ENCODE measurements at regions not wholly inside any gene's neighbourhood (a gene's known extent, or its start where the extent isn't known, plus 50 kb on each side); places are given as distances from the start of the nearest gene placed in this dataset.
"Not testable (repeated sequence)": the region's sequence is repeated elsewhere in the genome, so short reads cannot be mapped to it uniquely, and the experiment has no call there.

GRCh38 chr2:36294316-36294721 is 61.3 kb upstream of the CRIM1 start:
- DNase-seq (no peak), ATAC-seq (no peak)
- H3K27me3 ChIP-seq: no peaks in the 10 kb centered on the region
- no peak overlapping the region for H3K4me3 ChIP-seq
- TF ChIP-seq POLR2A (IDR thresholded peaks at IDR 0.05) (no peak), CTCF (IDR thresholded peaks at IDR 0.05) (no peak)
- no peaks in the 10 kb centered on the region for H3K36me3 ChIP-seq
- H3K27ac ChIP-seq: no peak overlapping the region
- H3K9me3 ChIP-seq: no peaks in the 10 kb centered on the region
- WGBS, 4 donors: 76 to 82% (median 81%) methylated on average over 3 of the region's 3 CpGs
- no peaks in the 10 kb centered on the region for H3K4me1 ChIP-seq
- intact Hi-C loops (cut with DNase I): no loop called here

- H3K4me3 ChIP-seq: no peak overlapping the region
- H3K27me3 ChIP-seq: no peaks in the 10 kb centered on the region
- H3K4me1 ChIP-seq: no peaks in the 10 kb centered on the region
- DNase-seq (no peak), ATAC-seq (no peak)
- H3K27ac ChIP-seq: no peak overlapping the region
- H3K9me3 ChIP-seq: no peaks in the 10 kb centered on the region
- 85 to 93% (median 87%) methylated on average over 6 of the region's 6 CpGs for WGBS, 4 donors
- intact Hi-C loops (cut with DNase I): no loop called here
- TF ChIP-seq CTCF (IDR thresholded peaks at IDR 0.05) (no peak), POLR2A (IDR thresholded peaks at IDR 0.05) (no peak)
- H3K36me3 ChIP-seq: no peaks in the 10 kb centered on the region
Observed at GRCh38 chr2:36290306-36290856, 65.2 kb upstream of the CRIM1 start.

DNA sequence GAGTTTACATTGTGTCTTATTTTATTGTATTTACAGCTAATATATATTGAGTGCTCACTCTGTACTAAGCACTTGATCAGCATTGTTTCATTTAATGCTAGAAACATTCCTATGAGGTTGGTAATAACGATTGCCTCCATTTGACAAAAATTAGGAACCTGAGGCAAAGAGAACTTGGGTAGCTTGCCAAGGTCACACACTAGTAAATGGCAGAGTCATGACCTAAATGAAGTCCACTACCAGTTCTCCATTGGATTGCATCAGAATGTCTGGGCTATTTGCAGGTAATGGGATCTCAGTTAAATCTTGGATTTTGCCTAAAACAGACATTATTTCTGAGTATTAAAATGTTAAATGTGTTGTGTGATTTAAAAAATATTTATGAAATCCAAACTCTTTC is 65.8 kb upstream of the CRIM1 start:
- TF ChIP-seq POLR2A (IDR thresholded peaks at IDR 0.05) (no peak), CTCF (IDR thresholded peaks at IDR 0.05) (no peak)
- intact Hi-C loops (cut with DNase I): no loop called here
- 71 to 82% (median 79%) methylated on average over 1 of the region's 1 CpG for WGBS, 4 donors

GRCh38 chr2:36287363-36288275 is 68.0 kb upstream of the CRIM1 start:
- H3K27ac ChIP-seq: no peak overlapping the region
- H3K4me1 ChIP-seq: no peaks in the 10 kb centered on the region
- no peaks in the 10 kb centered on the region for H3K27me3 ChIP-seq
- TF ChIP-seq CTCF (IDR thresholded peaks at IDR 0.05): no peak
- TF ChIP-seq POLR2A (IDR thresholded peaks at IDR 0.05): no peak
- H3K9me3 ChIP-seq: peaks cover 0 to 7% (median 0%) of the 10 kb centered on the region in 12 donors
- no peaks in the 10 kb centered on the region for H3K36me3 ChIP-seq
- 71 to 80% (median 74%) methylated on average over 6 of the region's 6 CpGs for WGBS, 4 donors
- H3K4me3 ChIP-seq: no peak overlapping the region
- ATAC-seq: no peak
- intact Hi-C loops (cut with DNase I): no loop called here
- no peak for DNase-seq

More for the DNA sequence above, 65.8 kb upstream of the CRIM1 start:
- no peaks in the 10 kb centered on the region for H3K9me3 ChIP-seq
- H3K36me3 ChIP-seq: no peaks in the 10 kb centered on the region
- DNase-seq (no peak), ATAC-seq (no peak)
- H3K27ac ChIP-seq: no peak overlapping the region
- no peak overlapping the region for H3K4me3 ChIP-seq
- H3K4me1 ChIP-seq: no peaks in the 10 kb centered on the region
- H3K27me3 ChIP-seq: no peaks in the 10 kb centered on the region

- H3K27ac ChIP-seq, H3K4me3 ChIP-seq, ATAC-seq, H3K4me1 ChIP-seq, H3K36me3 ChIP-seq, H3K27me3 ChIP-seq, DNase-seq: not testable (repeated sequence)
- H3K9me3 ChIP-seq: peaks cover 0 to 11% (median 0%) of the 10 kb centered on the region in 12 donors
- intact Hi-C loops (cut with DNase I): loop anchor here in 1 of 10 donors (10.0 kb wide), 1 partner anchor 175 kb away; no protein-coding TSS in a partner anchor
- whole genome bisulfite sequencing, 4 donors: 59 to 84% (median 73%) methylated on average over 7 of the region's 7 CpGs
Observed at GRCh38 chr2:36279506-36279905, 76.1 kb upstream of the CRIM1 start.
